ENCODE measurements at regions not wholly inside any gene's neighbourhood (a gene's known extent, or its start where the extent isn't known, plus 50 kb on each side); places are given as distances from the start of the nearest gene placed in this dataset.

- no peak for TF ChIP-seq POLR2A (IDR thresholded peaks at IDR 0.05; ENCODE audit: low read length)
- TF ChIP-seq GATA1 (IDR thresholded peaks at IDR 0.05; ENCODE audit: low read depth, low read length): no peak
Measured at GRCh38 chr6:144624716-144625115, 339.6 kb downstream of the UTRN start.
